HepG2 (cell line): ENCODE measurements at regions not wholly inside any gene's neighbourhood (a gene's known extent, or its start where the extent isn't known, plus 50 kb on each side); places are given as distances from the start of the nearest gene placed in this dataset.

Experiments used
- MAFG ChIP-seq: sonication (generic); formaldehyde crosslinking; IDR thresholded peaks from 2 replicates; pipeline ENCODE4 v1.5.1; 2020; ENCODE audit warnings: mild to moderate bottlenecking, missing genetic modification reagents
- MZF1 ChIP-seq: sonication (generic); formaldehyde crosslinking; IDR thresholded peaks from 2 replicates; pipeline ENCODE4 v1.8.1; 2023; ENCODE audit warnings: mild to moderate bottlenecking, missing genetic modification reagents, borderline replicate concordance
- NAIF1 ChIP-seq: sonication (generic); formaldehyde crosslinking; IDR thresholded peaks from 2 replicates; pipeline ENCODE4 v1.5.0; 2020; ENCODE audit warnings: mild to moderate bottlenecking, missing genetic modification reagents, borderline replicate concordance
- NR2F2 ChIP-seq: IDR thresholded peaks from 2 replicates; pipeline ENCODE4 v1.6.1; 2012; ENCODE audit warnings: low read depth, inconsistent platforms, borderline replicate concordance
- POLR2AphosphoS5 ChIP-seq: IDR thresholded peaks from 2 replicates; pipeline ENCODE4 v1.6.1; 2012; ENCODE audit warnings: low read depth, low read length
- SP1 ChIP-seq, 2 experiments: fragments of 450-650 bp in 1 of 2; sonication (generic) in 1 of 2; formaldehyde crosslinking in 1 of 2; IDR thresholded peaks; 2 replicates each; pipeline versions ENCODE4 v1.4.0 to v1.6.1; 2016 to 2020; ENCODE audit warnings: missing genetic modification reagents in 1 of 2
- ZBTB1 ChIP-seq: sonication (generic); formaldehyde crosslinking; IDR thresholded peaks from 2 replicates; pipeline ENCODE4 v1.4.0; 2020; ENCODE audit warnings: missing genetic modification reagents, borderline replicate concordance
- ZZZ3 ChIP-seq: sonication (generic); formaldehyde crosslinking; IDR thresholded peaks from 2 replicates; pipeline ENCODE4 v1.4.0; 2020; ENCODE audit warnings: missing genetic modification reagents, mild to moderate bottlenecking, borderline replicate concordance
- TF ChIP-seq, protein P1 (sequence below): sonication (generic); formaldehyde crosslinking; IDR thresholded peaks from 2 replicates; pipeline ENCODE4 v1.8.1; 2023; ENCODE audit warnings: mild to moderate bottlenecking, missing genetic modification reagents, borderline replicate concordance
- TF ChIP-seq, protein P2 (sequence below): sonication (generic); formaldehyde crosslinking; IDR thresholded peaks from 2 replicates; pipeline ENCODE4 v1.5.0; 2020; ENCODE audit warnings: missing genetic modification reagents, mild to moderate bottlenecking, borderline replicate concordance
- TF ChIP-seq, protein P3 (sequence below): sonication (generic); formaldehyde crosslinking; IDR thresholded peaks from 2 replicates; pipeline ENCODE4 v1.5.0; 2020; ENCODE audit warnings: missing genetic modification reagents, mild to moderate bottlenecking, borderline replicate concordance

DNA sequence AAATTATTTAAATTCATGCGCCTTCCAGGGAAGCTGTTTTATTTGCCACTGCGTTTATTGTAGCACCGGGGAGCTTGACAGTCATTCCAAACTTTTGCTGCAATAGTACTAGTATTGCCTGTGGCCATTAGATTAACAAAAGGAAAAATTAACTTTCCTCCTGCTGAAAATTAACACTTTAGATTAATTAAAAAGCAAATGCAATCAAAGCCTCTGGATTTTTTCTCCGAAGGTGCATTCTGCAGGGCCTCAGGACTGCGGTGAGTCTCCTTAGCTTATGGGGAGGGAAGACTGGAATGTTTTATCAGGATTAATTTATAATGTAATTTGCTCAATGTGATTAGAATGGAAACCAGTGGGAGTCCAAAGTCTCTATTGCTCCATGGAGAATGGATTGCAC is 456.4 kb upstream of the CFAP20DC start:
- TF ChIP-seq MZF1 (no peak), NAIF1 (no peak), MAFG (no peak), SP1 (IDR thresholded peaks at IDR 0.05) (no peak), SP1 (CRISPR knock-in tag; IDR thresholded peaks at IDR 0.05) (no peak), NR2F2 (no peak), ZBTB1 (CRISPR knock-in tag) (no peak), POLR2AphosphoS5 (no peak), ZZZ3 (CRISPR knock-in tag) (no peak)
- TF ChIP-seq, protein P1, sequence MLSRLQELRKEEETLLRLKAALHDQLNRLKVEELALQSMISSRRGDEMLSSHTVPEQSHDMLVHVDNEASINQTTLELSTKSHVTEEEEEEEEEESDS, result no peak
- TF ChIP-seq, protein P2, sequence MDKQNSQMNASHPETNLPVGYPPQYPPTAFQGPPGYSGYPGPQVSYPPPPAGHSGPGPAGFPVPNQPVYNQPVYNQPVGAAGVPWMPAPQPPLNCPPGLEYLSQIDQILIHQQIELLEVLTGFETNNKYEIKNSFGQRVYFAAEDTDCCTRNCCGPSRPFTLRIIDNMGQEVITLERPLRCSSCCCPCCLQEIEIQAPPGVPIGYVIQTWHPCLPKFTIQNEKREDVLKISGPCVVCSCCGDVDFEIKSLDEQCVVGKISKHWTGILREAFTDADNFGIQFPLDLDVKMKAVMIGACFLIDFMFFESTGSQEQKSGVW (CRISPR knock-in tag), result no peak
- TF ChIP-seq, protein P3, sequence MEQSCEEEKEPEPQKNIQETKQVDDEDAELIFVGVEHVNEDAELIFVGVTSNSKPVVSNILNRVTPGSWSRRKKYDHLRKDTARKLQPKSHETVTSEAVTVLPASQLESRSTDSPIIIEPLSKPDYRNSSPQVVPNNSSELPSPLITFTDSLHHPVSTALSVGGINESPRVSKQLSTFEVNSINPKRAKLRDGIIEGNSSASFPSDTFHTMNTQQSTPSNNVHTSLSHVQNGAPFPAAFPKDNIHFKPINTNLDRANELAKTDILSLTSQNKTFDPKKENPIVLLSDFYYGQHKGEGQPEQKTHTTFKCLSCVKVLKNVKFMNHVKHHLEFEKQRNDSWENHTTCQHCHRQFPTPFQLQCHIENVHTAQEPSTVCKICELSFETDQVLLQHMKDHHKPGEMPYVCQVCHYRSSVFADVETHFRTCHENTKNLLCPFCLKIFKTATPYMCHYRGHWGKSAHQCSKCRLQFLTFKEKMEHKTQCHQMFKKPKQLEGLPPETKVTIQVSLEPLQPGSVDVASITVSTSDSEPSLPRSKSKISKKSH (CRISPR knock-in tag), result no peak
